ENCODE measurements at regions not wholly inside any gene's neighbourhood (a gene's known extent, or its start where the extent isn't known, plus 50 kb on each side); places are given as distances from the start of the nearest gene placed in this dataset.

GRCh38 chr13:86324191-86324590 is 525.0 kb upstream of the SLITRK6 start:
- no peak for TF ChIP-seq POLR2AphosphoS5 (IDR thresholded peaks at IDR 0.05; ENCODE audit: borderline replicate concordance, low read depth, low read length)
- no peak for TF ChIP-seq EZH2 (IDR thresholded peaks at IDR 0.05)
- no peak for TF ChIP-seq FOXP2 (optimal IDR thresholded peaks at IDR 0.05; ENCODE audit: control extremely low read depth, extremely low read length, insufficient read depth)

Measured in SK-N-MC (cell line).